Suprapubic skin (tissue), 3 donors: ENCODE measurements at regions not wholly inside any gene's neighbourhood (a gene's known extent, or its start where the extent isn't known, plus 50 kb on each side); places are given as distances from the start of the nearest gene placed in this dataset.

Source experiments
- CTCF ChIP-seq, 2 donors: fragments of 200-600 bp in 1 of 2; fragments of 450-650 bp in 1 of 2; sonication (generic) in 1 of 2; IDR thresholded peaks; one replicate each; pipeline ENCODE4 v1.5.1; 2016 to 2019; ENCODE audit warnings: antibody characterized with exemption in 2 of 2, mild to moderate bottlenecking in 1 of 2, moderate library complexity in 1 of 2
- POLR2AphosphoS5 ChIP-seq, 3 donors: sonication (generic); formaldehyde crosslinking; IDR thresholded peaks; one replicate each; pipeline ENCODE4 v1.6.1; 2017; ENCODE audit warnings: antibody characterized with exemption in 3 of 3

DNA sequence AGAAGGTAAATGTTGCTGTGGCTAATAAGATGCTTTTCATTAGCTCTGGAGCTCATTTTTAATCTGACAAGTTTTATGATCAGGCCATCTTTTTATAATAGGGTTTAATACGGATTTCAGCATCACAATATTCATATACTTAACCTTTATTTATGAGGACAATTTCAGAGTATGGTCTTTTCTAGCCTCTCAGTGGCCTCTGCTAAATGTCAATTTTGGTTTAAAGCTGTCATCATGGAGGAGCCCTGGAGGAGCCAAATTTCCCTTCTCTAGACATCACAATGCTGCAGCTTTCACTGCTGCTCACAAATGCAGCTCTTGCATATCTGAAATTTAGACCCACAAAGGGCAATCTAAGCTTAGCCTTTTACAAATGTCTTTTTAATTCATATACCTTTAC, 510.4 kb downstream of the PCDH7 start:
- no peak for TF ChIP-seq CTCF (IDR thresholded peaks at IDR 0.05)
- no peak for TF ChIP-seq POLR2AphosphoS5 (IDR thresholded peaks at IDR 0.05)
